H1 (cell line): ENCODE measurements at regions not wholly inside any gene's neighbourhood (a gene's known extent, or its start where the extent isn't known, plus 50 kb on each side); places are given as distances from the start of the nearest gene placed in this dataset.

Experiments used
- CTCF ChIA-PET: fragments of 300-600 bp; sonication (Branson Sonifier 250); formaldehyde crosslinking; loops from one replicate; lab custom pipeline; 2021; ENCODE audit not compliant: partially characterized antibody; lab: Charles Lee
- POLR2A ChIA-PET: fragments of 300-600 bp; sonication (Branson Sonifier 250); formaldehyde crosslinking; loops from one replicate; lab custom pipeline; 2021; ENCODE audit warnings: inconsistent platforms; ENCODE audit not compliant: partially characterized antibody; lab: Charles Lee
- DNase-seq, 2 experiments: peaks; one replicate each; pipeline versions ENCODE4 v3.0.0 to v3.0.0-alpha.2; 2010 to 2022; ENCODE audit warnings: low spot score in 2 of 2, low read depth in 1 of 2, mixed read lengths in 1 of 2
- FAIRE-seq: peaks from 2 replicates; lab custom pipeline; 2011; peaks lifted over from hg19 to GRCh38; lab: Jason Lieb, UNC
- H2AFZ ChIP-seq: 2 replicates; pipeline ENCODE4 v1.8.1; 2012; ENCODE audit warnings: low read length, inconsistent platforms
- H2AK5ac ChIP-seq: 2 replicates; pipeline ENCODE4 v1.6.1; 2013; ENCODE audit warnings: low read depth, low read length
- H2BK120ac ChIP-seq: replicated peaks from 2 replicates; pipeline ENCODE3; 2013; ENCODE audit warnings: low read depth, low read length, inconsistent platforms
- H2BK12ac ChIP-seq: 2 replicates; pipeline ENCODE4 v1.6.1; 2013; ENCODE audit warnings: low read depth, low read length
- H2BK15ac ChIP-seq: 2 replicates; pipeline ENCODE4 v1.6.1; 2013; ENCODE audit warnings: low read length
- H2BK20ac ChIP-seq: 2 replicates; pipeline ENCODE4 v1.6.1; 2013; ENCODE audit warnings: low read length
- H2BK5ac ChIP-seq: 2 replicates; pipeline ENCODE4 v1.6.1; 2013; ENCODE audit warnings: low read depth, low read length
- H3K14ac ChIP-seq: 2 replicates; pipeline ENCODE4 v1.6.1; 2013; ENCODE audit warnings: inconsistent platforms; ENCODE audit not compliant: insufficient read length
- H3K18ac ChIP-seq: 2 replicates; pipeline ENCODE4 v1.6.1; 2013; ENCODE audit warnings: low read length; ENCODE audit errors: extremely low read depth
- H3K23ac ChIP-seq: 2 replicates; pipeline ENCODE4 v1.6.1; 2013; ENCODE audit warnings: inconsistent platforms; ENCODE audit not compliant: insufficient read length
- H3K23me2 ChIP-seq: 2 replicates; pipeline ENCODE4 v1.6.1; 2013; ENCODE audit warnings: low read depth, low read length
- H3K27ac ChIP-seq: 2 replicates; pipeline ENCODE4 v1.6.1; 2011; ENCODE audit warnings: low read depth, low read length, inconsistent platforms
- H3K27me3 ChIP-seq, 4 experiments: replicated peaks in 1 of 4; 1 replicate in 1 of 4; 2 replicates in 3 of 4; pipeline versions ENCODE4 v1.6.1 to v1.8.1; 2011 to 2013; ENCODE audit warnings: low read length in 3 of 4, mild to moderate bottlenecking in 3 of 4, inconsistent platforms in 2 of 4, mixed read lengths in 2 of 4, moderate library complexity in 1 of 4; ENCODE audit not compliant: control insufficient read depth in 3 of 4, insufficient read depth in 3 of 4; ENCODE audit errors: extremely low read depth in 1 of 4
- H3K36me3 ChIP-seq, 4 experiments: 2 replicates each; pipeline versions ENCODE4 v1.6.1 to v1.8.1; 2011 to 2013; ENCODE audit warnings: mild to moderate bottlenecking in 4 of 4, low read length in 3 of 4, moderate library complexity in 2 of 4, control low read depth in 1 of 4, inconsistent platforms in 1 of 4; ENCODE audit not compliant: insufficient read depth in 4 of 4, control insufficient read depth in 2 of 4
- H3K4ac ChIP-seq: replicated peaks from 2 replicates; pipeline ENCODE3; 2013; ENCODE audit warnings: low read length, low read depth, mixed read lengths, inconsistent platforms; ENCODE audit not compliant: insufficient read length
- H3K4me1 ChIP-seq, 4 experiments: replicated peaks in 1 of 4; 1 replicate in 1 of 4; 2 replicates in 3 of 4; pipeline versions ENCODE4 v1.6.1 to v1.8.1; 2011 to 2013; ENCODE audit warnings: low read length in 3 of 4, inconsistent platforms in 2 of 4, mixed read lengths in 1 of 4; ENCODE audit not compliant: insufficient read depth in 4 of 4, control insufficient read depth in 3 of 4
- H3K4me2 ChIP-seq, 2 experiments: 2 replicates each; pipeline versions ENCODE4 v1.6.1 to v1.8.1; 2011 to 2013; ENCODE audit warnings: low read depth in 2 of 2, low read length in 2 of 2, control low read depth in 1 of 2, inconsistent platforms in 1 of 2, mild to moderate bottlenecking in 1 of 2; ENCODE audit not compliant: insufficient read depth in 1 of 2
- H3K4me3 ChIP-seq, 4 experiments: fragments of 200-600, 300-600 bp in 1 of 4; sonication (generic), shearing (Covaris generic), sonication (Bioruptor Twin) in 1 of 4; 2 replicates each; pipeline versions ENCODE4 v1.5.1 to v1.8.1; 2011 to 2016; ENCODE audit warnings: low read length in 4 of 4, low read depth in 3 of 4, control low read depth in 2 of 4, inconsistent platforms in 2 of 4, mild to moderate bottlenecking in 2 of 4, mixed read lengths in 1 of 4, moderate library complexity in 1 of 4; ENCODE audit not compliant: insufficient read depth in 2 of 4; ENCODE audit errors: extremely low read depth in 1 of 4
- H3K56ac ChIP-seq: replicated peaks from 2 replicates; pipeline ENCODE3; 2013; ENCODE audit warnings: low read depth, mild to moderate bottlenecking, mixed read lengths, low read length, inconsistent platforms; ENCODE audit not compliant: insufficient read length
- H3K79me1 ChIP-seq: 2 replicates; pipeline ENCODE4 v1.6.1; 2013; ENCODE audit warnings: low read depth, low read length, control low read depth
- H3K79me2 ChIP-seq, 2 experiments: 2 replicates each; pipeline versions ENCODE4 v1.6.1 to v1.8.1; 2012 to 2013; ENCODE audit warnings: low read length in 2 of 2, mild to moderate bottlenecking in 2 of 2, inconsistent platforms in 1 of 2; ENCODE audit not compliant: insufficient read depth in 2 of 2, control insufficient read depth in 1 of 2
- H3K9ac ChIP-seq, 4 experiments: replicated peaks in 1 of 4; 1 replicate in 1 of 4; 2 replicates in 3 of 4; pipeline versions ENCODE4 v1.6.1 to v1.8.1; 2011 to 2013; ENCODE audit warnings: low read depth in 3 of 4, low read length in 3 of 4, control low read depth in 2 of 4, mild to moderate bottlenecking in 2 of 4, moderate library complexity in 2 of 4, inconsistent platforms in 1 of 4; ENCODE audit errors: extremely low read depth in 1 of 4
- H3K9me3 ChIP-seq, 2 experiments: 2 replicates each; pipeline versions ENCODE4 v1.6.1 to v1.8.1; 2012 to 2013; ENCODE audit warnings: mild to moderate bottlenecking in 2 of 2, moderate library complexity in 2 of 2, control low read depth in 1 of 2, inconsistent platforms in 1 of 2, low read depth in 1 of 2, low read length in 1 of 2, mixed read lengths in 1 of 2; ENCODE audit not compliant: insufficient read depth in 2 of 2
- H4K20me1 ChIP-seq, 2 experiments: replicated peaks in 1 of 2; 2 replicates each; pipeline versions ENCODE3 to v1.8.1; 2011 to 2013; ENCODE audit warnings: inconsistent platforms in 2 of 2, low read length in 2 of 2, mild to moderate bottlenecking in 1 of 2; ENCODE audit not compliant: insufficient read depth in 2 of 2, control insufficient read depth in 1 of 2
- H4K5ac ChIP-seq: 2 replicates; pipeline ENCODE4 v1.6.1; 2013; ENCODE audit warnings: low read length, low read depth, mixed read lengths, inconsistent platforms; ENCODE audit not compliant: insufficient read length
- H4K8ac ChIP-seq: 2 replicates; pipeline ENCODE4 v1.8.0; 2013; ENCODE audit warnings: mild to moderate bottlenecking, moderate library complexity, low read length, inconsistent platforms; ENCODE audit not compliant: insufficient read depth; ENCODE audit errors: extremely low read depth
- H4K91ac ChIP-seq: replicated peaks from 2 replicates; pipeline ENCODE3; 2013; ENCODE audit warnings: low read length, mixed read lengths, inconsistent platforms; ENCODE audit not compliant: insufficient read length
- CTBP2 ChIP-seq: IDR thresholded peaks from 2 replicates; pipeline ENCODE4 v1.7.0; 2011; ENCODE audit warnings: borderline replicate concordance, mild to moderate bottlenecking, moderate library complexity, mixed read lengths, low read length; ENCODE audit not compliant: insufficient read depth, insufficient read length
- WGBS, 2 experiments: shearing (Covaris generic) in 1 of 2; methylation state at CpG; one replicate each; pipeline versions ENCODE4 v1.1.6 to v1.1.7; 2013 to 2015; ENCODE audit warnings: low lambda C conversion rate in 2 of 2, mixed read lengths in 2 of 2, inconsistent platforms in 1 of 2, low coverage in 1 of 2, missing lambda C conversion rate in 1 of 2; ENCODE audit not compliant: insufficient replicate concordance in 2 of 2, insufficient coverage in 1 of 2, insufficient read length in 1 of 2; ENCODE audit errors: extremely low coverage in 1 of 2, missing lambda C conversion rate in 1 of 2; 5-methylcytosine and 5-hydroxymethylcytosine counted together

GRCh38 chrX:36508042-36508441, 500.1 kb upstream of the FAM47C start:
- Histone ChIP-seq H2BK120ac (no peak overlapping the region), H3K27ac (no peak overlapping the region), H4K5ac (no peak overlapping the region), H2AFZ (no peak overlapping the region), H3K23ac (no peak overlapping the region), H3K4me3 (no peak overlapping the region), H2AK5ac (no peak overlapping the region), H3K79me1 (no peaks in the 10 kb centered on the region), H3K23me2 (no peaks in the 10 kb centered on the region), H3K9ac (no peak overlapping the region), H3K36me3 (no peaks in the 10 kb centered on the region; a peak in 1 of 8 replicates), H2BK5ac (no peak overlapping the region), H3K4me2 (no peak overlapping the region), H3K4ac (no peak overlapping the region), H3K18ac (no peak overlapping the region), H2BK15ac (no peak overlapping the region), H4K20me1 (no peaks in the 10 kb centered on the region), H3K4me1 (no peaks in the 10 kb centered on the region), H4K91ac (no peak overlapping the region), H2BK20ac (no peak overlapping the region), H3K27me3 (no peaks in the 10 kb centered on the region), H2BK12ac (no peak overlapping the region), H3K56ac (no peak overlapping the region), H4K8ac (no peak overlapping the region), H3K79me2 (no peaks in the 10 kb centered on the region), H3K9me3 (peaks cover 7 to 16% of the 10 kb centered on the region in 2 experiments; a peak in 3 of 4 replicates), H3K14ac (no peak overlapping the region)
- no peak for TF ChIP-seq CTBP2
- FAIRE-seq: no peak
- DNase-seq: no peak
- CTCF ChIA-PET: no interaction called here
- POLR2A ChIA-PET: no interaction called here
- WGBS, 2 experiments: 89% methylated on average over 1 of the region's 1 CpG; no CpG with 5 or more reads in 1 of the 2 experiments
